GM12873 (cell line): ENCODE measurements at regions not wholly inside any gene's neighbourhood (a gene's known extent, or its start where the extent isn't known, plus 50 kb on each side); places are given as distances from the start of the nearest gene placed in this dataset.

Experiments
- TF ChIP-seq, protein P1 (sequence below): IDR thresholded peaks from 2 replicates; pipeline ENCODE4 v1.5.1; 2012; ENCODE audit warnings: low read depth, mild to moderate bottlenecking, moderate library complexity, low read length, control low read depth; ENCODE audit not compliant: insufficient read depth; ENCODE audit errors: missing control alignments

DNA sequence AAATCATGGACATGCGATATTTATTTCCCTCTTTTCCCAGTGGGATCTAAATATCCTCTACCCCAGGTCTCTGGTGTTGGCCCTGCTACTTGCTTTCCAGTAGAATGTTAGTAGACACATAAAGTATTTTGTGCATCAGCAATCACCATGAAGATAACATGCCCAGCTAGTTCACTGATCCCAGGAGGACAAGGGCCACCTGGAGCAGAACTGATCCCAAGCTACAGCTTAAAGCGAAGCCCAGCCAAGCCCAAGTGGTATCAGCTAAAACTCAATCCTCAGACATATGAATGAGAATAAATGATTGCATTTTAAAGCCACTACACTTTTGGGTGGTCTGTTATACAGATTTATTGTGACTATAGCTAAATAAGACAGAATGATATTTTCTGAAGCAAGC, 516.2 kb downstream of the INSC start:
- TF ChIP-seq, protein P1, sequence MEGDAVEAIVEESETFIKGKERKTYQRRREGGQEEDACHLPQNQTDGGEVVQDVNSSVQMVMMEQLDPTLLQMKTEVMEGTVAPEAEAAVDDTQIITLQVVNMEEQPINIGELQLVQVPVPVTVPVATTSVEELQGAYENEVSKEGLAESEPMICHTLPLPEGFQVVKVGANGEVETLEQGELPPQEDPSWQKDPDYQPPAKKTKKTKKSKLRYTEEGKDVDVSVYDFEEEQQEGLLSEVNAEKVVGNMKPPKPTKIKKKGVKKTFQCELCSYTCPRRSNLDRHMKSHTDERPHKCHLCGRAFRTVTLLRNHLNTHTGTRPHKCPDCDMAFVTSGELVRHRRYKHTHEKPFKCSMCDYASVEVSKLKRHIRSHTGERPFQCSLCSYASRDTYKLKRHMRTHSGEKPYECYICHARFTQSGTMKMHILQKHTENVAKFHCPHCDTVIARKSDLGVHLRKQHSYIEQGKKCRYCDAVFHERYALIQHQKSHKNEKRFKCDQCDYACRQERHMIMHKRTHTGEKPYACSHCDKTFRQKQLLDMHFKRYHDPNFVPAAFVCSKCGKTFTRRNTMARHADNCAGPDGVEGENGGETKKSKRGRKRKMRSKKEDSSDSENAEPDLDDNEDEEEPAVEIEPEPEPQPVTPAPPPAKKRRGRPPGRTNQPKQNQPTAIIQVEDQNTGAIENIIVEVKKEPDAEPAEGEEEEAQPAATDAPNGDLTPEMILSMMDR, result no peak

DNA sequence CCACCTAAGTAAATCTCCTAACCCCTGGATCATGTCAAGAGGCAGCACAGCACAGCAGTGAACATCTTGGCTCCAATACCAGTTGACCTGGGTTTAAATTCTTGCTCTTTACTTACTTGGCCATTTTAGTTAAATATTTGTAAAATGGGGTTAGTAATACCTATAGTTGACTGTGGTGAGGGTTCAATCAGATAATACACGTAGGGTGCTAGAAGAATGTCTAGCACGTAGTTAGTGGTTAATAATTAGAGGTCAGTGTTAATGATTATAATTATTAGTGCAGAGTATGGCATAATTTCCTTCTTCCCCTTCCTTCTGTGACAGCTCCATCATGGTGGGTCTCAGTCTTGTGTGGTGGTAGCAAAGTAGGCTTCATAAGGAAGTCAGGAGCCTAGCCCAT, 520.8 kb downstream of the INSC start:
- TF ChIP-seq, protein P1, result no peak

DNA sequence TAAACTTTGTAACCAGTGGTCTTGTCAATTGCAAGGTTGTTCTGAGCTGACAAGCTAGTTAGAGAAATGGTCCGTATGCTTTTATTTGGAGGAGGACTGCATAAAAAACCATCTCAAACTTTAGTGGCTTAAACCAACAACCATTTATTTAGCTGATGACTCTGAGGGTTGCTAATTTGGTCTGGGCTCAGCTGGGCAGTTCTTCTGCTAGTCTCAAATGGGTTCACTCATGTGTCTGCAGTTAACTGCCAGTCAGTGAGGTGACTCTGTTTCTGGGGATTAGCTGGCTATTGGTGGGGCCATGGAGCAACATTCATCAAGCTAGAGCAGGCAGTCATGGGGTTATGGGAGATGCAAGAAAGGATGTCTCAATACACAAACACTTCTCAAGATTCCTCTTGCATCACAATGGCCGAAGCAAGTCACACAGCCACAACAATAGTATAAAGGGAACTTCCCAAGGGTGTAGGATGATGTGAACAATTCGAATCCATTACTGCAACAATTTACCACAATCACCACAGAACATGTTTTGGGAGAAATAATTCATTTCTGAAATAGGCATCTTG, 521.9 kb downstream of the INSC start:
- TF ChIP-seq, protein P1, result no peak

DNA sequence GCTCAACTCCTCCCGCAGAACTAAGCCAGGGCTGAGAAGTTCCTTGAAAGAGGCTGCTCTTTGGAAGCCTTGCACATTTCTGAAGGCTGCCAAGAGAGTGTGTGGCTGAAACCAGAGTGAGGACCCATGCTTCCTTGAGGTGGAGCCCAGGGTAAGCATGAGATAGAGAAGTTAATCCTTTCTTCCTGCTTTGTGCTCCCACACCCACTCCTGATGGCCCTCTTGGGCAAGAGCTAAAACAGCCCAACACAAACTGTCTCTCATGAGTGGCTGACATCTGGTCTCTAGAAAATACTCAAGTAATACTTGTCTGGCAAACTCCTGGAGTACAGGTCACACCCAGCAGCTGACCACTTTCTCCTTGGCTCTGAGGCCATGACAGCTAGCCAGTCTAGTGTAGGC, 523.7 kb downstream of the INSC start:
- TF ChIP-seq, protein P1, result no peak

DNA sequence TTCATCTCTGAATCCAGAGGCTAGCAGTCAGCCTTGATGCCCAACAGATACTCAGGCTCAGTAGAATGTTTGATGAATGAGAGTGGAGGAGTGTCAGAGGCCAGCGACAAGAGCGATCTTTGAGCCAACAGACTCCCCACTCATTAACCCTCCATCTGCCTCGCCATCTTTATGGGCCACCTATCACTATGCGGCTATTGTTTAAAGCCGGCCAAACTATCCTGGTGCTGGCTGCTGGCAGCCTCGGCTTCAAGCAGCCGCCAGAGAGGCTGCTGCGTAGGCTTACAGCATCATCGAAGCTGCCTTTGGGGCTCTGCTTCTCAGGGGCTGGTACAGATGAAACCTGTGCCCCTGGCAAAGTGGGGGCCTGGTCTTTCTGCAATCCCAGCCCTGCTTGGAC, 525.6 kb downstream of the INSC start:
- TF ChIP-seq, protein P1, result no peak

DNA sequence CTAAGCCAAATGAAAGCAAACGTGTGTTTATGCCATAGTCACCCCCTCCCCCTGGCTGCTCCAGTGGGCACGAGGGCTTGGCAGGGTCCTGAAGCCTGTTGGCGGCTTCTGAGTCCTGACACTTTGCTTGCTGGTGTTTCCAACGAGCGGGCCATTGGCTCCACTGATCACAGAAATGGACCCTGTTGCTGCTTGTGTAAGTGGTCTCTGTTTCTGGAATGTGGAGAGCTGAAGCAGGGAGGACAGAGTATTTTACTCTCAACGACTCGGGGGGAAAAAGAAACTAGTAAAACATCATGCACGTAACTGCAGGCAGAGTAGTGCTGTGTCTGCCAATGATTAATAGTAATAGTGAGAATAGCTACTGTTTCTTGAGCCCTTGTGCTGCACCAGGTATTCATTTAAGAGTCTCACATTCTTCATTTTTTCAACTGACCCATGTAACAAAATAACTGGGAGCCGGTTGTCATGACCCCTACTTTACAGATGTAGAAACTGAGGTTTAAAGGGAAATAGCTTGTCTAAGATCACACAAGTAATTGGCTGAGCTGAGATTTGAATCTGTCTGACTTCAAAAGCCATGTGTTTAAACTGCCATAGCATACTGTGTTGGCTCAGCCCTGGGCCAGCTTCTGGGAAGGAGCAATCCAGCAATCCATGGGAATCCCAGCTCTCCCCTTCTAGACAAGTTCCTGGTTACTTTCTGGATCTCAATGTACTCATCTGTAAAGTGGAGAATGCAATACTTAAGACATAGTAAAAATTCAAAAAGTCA, 526.7 kb downstream of the INSC start:
- TF ChIP-seq, protein P1, result no peak

DNA sequence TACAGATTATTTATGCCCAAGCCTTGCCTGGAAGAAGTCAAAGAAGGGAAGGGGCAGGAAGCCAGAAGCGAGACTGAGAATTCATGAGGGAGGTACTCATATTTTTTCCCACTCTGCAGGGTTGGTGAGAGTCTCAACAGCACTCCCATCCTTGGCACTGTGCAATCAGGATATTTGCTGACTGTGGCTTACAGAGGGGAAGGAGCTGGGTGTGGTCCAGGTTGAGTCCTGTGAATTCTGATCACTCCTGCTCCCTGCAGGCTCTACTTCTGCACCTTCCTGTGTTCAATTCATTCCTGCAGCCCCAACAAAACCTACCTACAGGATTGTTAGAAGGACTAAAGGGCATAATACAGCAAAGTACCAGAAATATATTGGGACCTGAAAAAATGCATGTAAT, 530.5 kb downstream of the INSC start:
- TF ChIP-seq, protein P1, result no peak
